Sigmoid colon (tissue), 4 donors: ENCODE measurements at regions not wholly inside any gene's neighbourhood (a gene's known extent, or its start where the extent isn't known, plus 50 kb on each side); places are given as distances from the start of the nearest gene placed in this dataset.

Experiments
- EP300 ChIP-seq, 4 donors: sonication (generic); formaldehyde crosslinking; IDR thresholded peaks; one replicate each; pipeline ENCODE4 v1.6.1; 2017; ENCODE audit warnings: antibody characterized with exemption in 4 of 4
- POLR2AphosphoS5 ChIP-seq, 4 donors: sonication (generic); formaldehyde crosslinking; IDR thresholded peaks; one replicate each; pipeline ENCODE4 v1.6.1; 2017; ENCODE audit warnings: antibody characterized with exemption in 4 of 4
- TF ChIP-seq, protein P1 (sequence below), 4 experiments: fragments of 450-650 bp in 3 of 4; fragments of 200-600 bp in 1 of 4; IDR thresholded peaks; one replicate each; pipeline ENCODE4 v1.5.1; 2016 to 2019; ENCODE audit warnings: antibody characterized with exemption in 4 of 4, mild to moderate bottlenecking in 3 of 4, moderate library complexity in 2 of 4

DNA sequence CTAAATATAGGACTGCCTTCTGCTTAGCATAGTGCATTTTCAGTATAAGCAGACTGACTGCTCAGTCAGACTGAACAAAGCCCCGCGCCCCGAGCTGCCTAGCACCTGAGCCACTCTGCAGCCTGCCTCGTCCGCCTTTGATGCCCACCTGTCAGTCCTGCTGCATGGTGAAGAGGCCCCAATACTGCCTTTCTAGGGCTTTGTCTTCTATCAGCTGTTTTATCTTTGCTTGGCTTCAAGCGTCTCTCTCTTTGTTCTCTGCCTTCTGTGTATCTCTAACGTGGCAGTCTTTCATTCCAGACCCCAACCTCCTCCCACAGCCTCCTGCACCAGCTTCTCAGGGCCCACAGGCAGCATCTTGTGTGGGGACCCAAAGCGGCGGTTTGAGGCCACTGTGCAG, 1001.0 kb downstream of the VRK1 start:
- no peak for TF ChIP-seq POLR2AphosphoS5 (IDR thresholded peaks at IDR 0.05)
- TF ChIP-seq, protein P1, sequence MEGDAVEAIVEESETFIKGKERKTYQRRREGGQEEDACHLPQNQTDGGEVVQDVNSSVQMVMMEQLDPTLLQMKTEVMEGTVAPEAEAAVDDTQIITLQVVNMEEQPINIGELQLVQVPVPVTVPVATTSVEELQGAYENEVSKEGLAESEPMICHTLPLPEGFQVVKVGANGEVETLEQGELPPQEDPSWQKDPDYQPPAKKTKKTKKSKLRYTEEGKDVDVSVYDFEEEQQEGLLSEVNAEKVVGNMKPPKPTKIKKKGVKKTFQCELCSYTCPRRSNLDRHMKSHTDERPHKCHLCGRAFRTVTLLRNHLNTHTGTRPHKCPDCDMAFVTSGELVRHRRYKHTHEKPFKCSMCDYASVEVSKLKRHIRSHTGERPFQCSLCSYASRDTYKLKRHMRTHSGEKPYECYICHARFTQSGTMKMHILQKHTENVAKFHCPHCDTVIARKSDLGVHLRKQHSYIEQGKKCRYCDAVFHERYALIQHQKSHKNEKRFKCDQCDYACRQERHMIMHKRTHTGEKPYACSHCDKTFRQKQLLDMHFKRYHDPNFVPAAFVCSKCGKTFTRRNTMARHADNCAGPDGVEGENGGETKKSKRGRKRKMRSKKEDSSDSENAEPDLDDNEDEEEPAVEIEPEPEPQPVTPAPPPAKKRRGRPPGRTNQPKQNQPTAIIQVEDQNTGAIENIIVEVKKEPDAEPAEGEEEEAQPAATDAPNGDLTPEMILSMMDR (IDR thresholded peaks at IDR 0.05), result no peak
- TF ChIP-seq EP300 (IDR thresholded peaks at IDR 0.05), result no peak
